Stimulated activated CD8-positive, alpha-beta memory T cell treated with anti-CD3 and anti-CD28 coated beads, Interleukin-7, amount 100 ng/mL, for 1 hour (primary cell): ENCODE measurements at regions not wholly inside any gene's neighbourhood (a gene's known extent, or its start where the extent isn't known, plus 50 kb on each side); places are given as distances from the start of the nearest gene placed in this dataset.
"Not testable (repeated sequence)": the region's sequence is repeated elsewhere in the genome, so short reads cannot be mapped to it uniquely, and the experiment has no call there.

Source experiments
- DNase-seq, 2 donors: peaks; one replicate each; pipeline ENCODE4 v3.0.0-alpha.2; 2020; ENCODE audit warnings: low read depth in 2 of 2

DNA sequence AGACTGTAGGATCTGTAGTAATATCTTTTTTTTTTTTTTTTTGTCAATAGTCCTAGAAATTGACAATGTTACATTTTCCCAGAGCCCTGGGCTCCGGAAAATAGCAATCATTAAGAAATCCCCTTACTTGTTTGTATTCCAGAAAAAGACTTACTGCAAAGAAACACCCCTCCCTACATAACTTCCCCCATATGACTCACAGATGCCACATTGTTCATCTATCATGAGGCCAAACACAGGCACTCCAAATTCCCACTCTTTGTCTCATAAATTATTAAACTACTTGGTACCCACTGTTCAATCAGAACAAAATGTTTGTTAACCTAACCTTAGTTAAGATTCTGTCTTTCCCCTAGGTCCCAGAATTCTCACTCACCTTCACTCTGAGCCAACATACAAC is 53.5 kb downstream of the TEX51 start:
- no peak for DNase-seq

DNA sequence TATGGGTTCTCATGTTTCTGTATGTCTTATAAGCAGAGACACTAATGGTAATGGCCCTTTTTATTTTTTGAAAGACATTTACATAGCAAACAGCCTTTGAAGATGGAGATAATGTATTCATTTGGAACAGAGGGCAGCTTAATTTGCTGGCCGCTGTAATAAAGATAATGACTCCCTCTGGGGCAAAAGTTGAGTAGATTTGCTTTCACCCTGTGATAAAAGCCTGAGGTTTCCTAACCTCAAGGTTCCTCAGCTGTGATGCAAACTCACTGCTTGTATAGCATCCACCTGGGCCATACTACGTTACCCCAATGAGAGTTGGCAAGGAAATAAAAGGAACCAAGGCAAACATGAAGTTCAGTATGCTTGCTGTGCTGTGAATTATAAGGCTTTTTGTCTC is 54.8 kb downstream of the TEX51 start:
- DNase-seq: no peak

DNA sequence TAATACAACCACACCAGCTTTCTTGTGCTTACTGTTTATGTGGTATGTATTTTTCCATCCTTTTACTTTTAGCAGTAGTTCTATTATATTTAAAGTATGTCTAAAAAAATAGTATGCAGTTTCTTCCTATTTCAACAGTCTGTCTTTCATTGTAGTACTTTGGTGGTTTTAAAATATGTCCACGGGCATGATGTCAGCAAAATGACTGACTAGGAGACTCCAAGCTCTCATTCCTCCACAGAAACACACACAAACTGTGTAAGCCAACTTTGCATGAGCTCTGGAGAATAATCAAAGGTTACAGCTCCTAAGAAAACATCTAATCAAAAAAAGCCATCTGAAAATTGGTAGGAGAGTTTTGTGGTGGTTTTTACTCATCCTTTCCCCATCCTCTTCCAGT is 56.1 kb downstream of the TEX51 start:
- no peak for DNase-seq

DNA sequence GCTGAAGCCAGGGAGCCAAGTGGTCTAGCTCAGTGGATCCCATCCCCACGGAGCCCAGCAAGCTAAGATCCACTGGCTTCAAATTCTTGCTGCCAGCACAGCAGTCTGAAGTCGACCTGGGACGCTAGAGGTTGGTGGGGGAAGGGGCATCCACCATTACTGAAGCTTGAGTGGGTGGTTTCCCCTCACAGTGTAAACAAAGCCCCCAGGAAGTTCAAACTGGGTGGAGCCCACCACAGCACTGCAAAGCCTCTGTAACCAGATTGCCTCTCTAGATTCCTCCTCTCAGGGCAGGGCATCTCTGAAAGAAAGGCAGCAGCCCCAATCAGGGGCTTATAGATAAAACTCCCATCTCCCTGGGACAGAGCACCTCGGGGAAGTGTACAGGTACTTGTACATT is 58.1 kb downstream of the TEX51 start:
- not testable (repeated sequence) for DNase-seq

GRCh38 chr2:126963390-126963789 is 64.7 kb downstream of the TEX51 start:
- no peak for DNase-seq

DNA sequence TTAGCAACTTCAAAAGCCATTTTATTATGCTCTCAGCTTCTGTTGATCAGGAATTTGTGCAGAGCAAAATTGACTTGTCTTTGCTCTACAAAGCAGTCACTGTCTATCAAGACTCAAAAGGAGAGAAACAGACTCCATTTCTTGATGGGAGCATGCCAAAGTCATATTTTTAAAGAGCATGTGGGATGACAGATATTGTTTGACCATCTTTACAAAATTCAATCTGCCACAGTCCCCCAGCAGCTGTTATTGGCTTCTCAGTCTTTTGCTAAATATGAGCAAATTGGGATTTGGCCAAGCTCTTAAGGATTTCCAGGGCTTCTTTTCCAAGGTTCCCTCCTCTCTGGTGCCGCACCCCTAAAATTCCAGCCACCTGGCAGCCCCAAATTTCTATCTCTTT is 67.9 kb downstream of the TEX51 start:
- no peak for DNase-seq

- no peak for DNase-seq
These were observed 71.9 kb downstream of the TEX51 start for GRCh38 chr2:126970583-126970982.

DNA sequence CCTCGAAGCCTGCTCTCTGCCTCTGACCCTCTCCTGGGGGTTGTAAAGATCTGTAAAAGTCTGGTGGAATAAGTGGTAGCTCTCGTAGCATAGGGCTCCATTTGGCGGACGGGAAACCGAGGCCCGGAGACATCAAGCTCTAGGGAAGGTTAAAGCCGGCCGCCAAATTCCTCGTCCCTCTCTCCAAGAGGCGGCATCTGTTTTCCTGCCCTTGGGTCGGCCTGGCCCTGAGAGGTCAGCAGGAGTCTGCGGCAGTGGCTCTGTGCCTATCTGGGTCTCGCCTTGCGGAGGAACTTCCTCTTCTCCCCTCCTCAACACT is 72.4 kb downstream of the TEX51 start:
- DNase-seq: no peak

- peak; percentile 31 to 42 for DNase-seq
These were observed 73.0 kb downstream of the TEX51 start for GRCh38 chr2:126971481-126972278.

DNA sequence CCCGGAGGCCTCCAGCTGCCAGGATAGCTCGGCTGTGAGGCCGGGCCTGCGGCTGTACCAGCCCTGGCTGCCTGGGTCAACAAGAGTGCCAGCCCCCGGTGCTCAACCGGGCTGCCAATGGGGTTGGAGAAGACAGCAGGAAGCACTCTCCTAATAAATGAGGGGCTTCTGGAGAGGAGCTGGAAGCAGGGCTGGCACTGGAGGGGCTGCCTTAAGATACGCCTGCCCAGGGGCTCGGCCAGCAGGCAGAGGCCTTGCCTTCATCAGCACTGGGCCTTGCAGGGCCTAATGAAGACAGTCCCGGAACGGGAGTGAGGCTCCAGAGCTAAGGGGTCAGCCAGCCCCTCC is 73.6 kb downstream of the TEX51 start:
- no peak for DNase-seq

- no peak for DNase-seq
These were observed 75.1 kb downstream of the TEX51 start for GRCh38 chr2:126973745-126974144.

GRCh38 chr2:126975671-126976655 is 77.3 kb downstream of the TEX51 start:
- DNase-seq: no peak

DNA sequence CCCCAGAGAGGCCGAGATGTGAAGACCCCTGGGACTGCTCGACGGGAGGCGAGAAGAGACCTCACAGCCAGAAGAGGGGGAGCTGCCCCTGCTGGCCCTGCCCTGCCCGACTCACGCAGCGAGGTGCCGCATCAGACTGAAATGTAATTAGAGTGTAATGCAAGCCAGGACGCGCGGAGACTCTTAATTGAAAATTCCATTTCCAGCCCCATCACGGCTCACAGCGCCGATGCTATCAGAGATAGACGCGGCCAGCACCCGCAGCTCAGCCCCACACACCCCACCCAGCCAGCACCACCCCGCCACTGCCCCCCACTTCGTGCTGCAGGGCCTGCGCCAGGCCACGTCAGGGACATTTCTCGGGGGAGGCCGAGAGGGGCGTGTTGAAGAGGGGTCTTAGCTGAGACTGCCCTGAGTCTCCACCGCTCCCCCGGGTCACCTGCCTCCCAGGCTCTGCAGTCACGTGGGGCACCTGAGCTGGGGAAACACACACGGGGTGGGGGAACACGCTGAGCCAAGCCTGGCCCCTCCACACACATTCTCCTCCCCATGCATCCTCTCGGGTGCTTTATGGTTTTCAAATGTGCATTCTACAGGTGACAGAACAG is 78.1 kb downstream of the TEX51 start:
- DNase-seq: no peak

- no peak for DNase-seq
These were observed 79.6 kb downstream of the TEX51 start for GRCh38 chr2:126978333-126978732.

DNA sequence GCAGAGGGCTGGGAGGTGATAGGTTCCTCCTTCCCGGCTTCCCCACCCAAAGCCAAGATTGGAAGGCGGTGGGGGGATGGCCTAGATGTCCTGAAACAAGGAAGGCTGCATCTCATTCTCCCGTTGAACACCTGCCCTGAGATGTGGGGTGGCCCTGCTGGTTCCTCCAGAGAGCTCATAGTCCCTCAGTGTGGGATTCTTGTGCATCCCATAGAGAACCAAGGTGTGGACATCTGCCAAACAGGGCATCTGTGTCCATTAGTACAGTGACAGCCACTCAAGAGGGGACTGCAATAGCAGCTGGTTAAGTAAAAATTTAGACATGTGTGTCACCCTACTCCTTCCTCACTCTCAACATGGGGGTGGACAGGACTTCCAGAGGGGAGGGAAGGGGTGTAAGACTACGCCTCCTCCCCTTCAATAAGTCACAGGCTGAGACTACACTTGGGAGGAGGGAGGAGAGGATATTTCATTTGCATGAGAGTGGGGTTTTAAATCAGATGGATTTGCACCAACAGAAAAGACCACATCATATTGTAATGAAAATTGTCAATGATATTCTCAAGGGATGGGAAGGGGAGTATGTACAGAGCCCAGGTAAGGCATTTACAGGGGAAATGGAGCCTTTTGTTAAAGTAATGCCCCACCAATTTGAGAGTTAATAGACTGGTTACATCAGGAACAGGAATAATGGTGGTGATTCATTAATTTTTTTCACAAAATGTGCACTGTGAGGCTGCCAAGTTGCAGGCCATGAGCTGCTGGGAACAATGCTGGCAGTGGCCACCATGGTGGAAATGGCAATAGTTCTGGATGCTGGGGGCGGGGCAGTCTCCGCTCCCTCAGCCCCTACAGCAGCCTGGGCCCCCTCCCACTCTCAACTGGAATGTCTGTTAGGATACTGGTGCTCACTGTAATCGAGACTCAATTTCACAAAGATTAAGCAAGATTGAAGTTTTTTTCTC is 80.6 kb downstream of the TEX51 start:
- no peak for DNase-seq

DNA sequence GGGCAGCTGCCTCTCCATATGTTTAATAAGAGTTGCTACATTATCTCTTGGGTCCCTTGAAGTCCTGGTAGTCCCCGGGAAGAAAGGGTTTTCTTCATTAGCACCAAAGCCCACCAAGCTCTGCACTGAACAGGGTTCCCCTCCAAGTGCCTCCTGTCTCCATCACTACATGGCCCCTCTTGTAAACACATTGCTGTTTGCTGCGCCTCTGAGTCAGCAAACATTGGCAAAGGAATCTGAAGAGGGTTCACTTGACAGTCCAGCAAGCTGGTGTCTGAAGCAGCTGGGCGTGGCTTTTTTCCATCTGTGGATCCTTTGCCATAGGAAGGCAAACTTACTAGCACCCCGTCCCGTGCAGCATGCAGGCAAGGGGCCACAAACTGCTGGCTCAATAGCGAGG is 82.8 kb downstream of the TEX51 start:
- no peak for DNase-seq

DNA sequence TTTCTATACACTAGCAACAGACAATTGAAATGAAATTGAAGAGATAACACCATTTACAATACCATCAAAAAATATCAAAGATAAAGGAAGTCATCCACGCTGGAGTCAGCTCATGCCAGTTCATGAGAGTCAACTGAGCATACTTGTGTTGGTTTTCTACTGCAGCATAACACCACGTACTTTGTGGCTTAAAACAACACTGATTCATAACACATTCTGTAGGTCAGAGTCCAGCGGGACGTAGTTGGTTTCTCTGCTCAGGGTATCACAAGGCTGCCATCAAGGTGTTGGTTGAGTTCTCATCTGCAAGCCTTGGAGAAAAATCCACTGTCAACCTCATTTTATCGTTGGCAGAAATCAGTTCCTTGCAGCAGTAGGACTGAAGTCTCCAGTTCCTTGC is 84.2 kb downstream of the TEX51 start:
- DNase-seq: no peak

GRCh38 chr2:126986631-126987187 is 88.0 kb downstream of the TEX51 start:
- DNase-seq: no peak

DNA sequence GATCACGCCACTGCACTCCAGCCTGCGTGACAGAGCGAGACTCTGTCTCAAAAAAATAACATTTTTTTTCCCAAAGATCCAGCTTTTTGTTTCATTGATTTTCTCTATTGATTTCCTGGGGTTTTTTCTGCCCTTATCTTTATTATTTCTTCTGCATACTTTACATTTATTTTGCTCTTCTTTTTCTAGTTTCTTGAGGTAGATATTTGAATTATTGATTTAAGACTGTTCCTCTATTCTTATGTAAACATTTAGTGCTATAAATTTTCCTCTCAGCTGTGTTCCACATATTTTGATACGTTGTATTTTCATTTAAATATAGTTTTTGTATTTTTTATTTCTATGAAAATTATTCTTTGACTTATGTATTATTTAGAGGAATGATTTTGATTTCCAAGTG is 89.8 kb downstream of the TEX51 start:
- no peak for DNase-seq

DNA sequence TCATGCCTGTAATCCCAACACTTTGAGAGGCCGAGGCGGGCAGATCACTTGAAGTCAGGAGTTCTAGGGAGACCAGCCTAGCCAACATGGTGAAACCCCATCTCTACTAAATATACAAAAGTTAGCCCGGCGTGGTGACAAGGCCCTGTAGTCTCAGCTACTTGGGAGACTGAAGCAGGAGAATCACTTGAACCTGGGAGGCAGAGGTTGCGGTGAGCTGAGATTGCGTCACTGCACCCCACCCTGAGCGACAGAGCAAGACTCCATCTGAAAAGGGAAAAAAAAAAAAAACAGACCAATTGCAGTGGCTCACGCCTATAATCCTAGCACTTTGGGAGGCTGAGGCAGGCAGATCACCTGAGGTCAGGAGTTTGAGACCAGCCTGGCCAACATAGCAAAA is 90.4 kb downstream of the TEX51 start:
- DNase-seq: not testable (repeated sequence)

DNA sequence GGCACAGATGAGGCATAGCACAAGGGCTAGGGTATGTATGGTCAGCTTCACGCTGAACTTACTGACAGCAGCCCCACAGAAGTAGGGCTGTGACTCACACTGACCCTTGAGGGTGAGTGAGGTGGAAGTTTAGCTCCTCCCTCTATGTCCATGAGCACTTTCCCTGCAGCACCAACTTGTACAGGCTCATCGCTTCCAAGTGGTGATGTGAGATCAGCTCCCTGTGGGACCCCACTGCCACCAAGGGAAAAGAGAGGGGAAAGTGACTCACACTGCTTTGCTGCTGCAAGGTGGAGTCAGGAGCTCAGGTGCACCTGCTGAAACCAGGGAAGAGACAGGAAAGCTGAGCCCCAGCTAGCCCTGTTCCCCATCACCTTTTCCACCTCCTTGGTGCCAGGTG is 91.5 kb downstream of the TEX51 start:
- no peak for DNase-seq
